ENCODE measurements at regions not wholly inside any gene's neighbourhood (a gene's known extent, or its start where the extent isn't known, plus 50 kb on each side); places are given as distances from the start of the nearest gene placed in this dataset.

DNA sequence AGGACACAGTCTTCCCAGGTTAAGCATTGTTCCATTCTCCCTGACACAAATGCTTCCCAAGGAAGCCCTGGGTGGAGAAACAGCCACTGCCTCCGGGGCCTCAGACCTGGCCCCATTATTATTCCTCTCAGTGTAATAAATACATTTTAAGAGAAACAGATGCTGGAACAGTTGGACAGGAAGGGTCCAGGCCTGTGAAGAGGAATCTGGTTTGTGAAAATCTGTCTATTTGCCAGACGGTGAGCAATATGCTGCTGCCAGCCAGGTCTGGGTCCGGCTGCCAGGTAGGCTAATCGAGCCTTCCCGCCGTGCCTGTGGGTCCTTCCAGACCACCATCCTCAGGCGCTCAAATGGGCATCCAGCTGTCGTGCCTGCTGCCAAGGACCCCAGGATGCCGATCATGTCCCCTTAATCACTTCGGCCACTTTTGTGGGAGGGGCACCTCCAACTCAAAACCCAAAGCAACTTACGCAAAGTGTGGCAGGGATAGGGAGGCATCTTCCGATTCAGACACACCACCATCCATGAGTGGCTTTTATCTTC is 528.4 kb downstream of the MIAT start:
- Histone ChIP-seq H3K4me3 (ENCODE audit: low read length in 2 of 2) (no peak overlapping the region), H3K4me1 (ENCODE audit: insufficient read depth, low read length) (no peaks in the 10 kb centered on the region), H3K27ac (ENCODE audit: low read depth, low read length) (no peak overlapping the region), H3K36me3 (ENCODE audit: insufficient read depth, low read length) (no peaks in the 10 kb centered on the region), H3K9me3 (ENCODE audit: control insufficient read depth in 1 of 2, low read length in 2 of 2) (no peaks in the 10 kb centered on the region), H3K27me3 (ENCODE audit: insufficient read depth, low read length) (no peaks in the 10 kb centered on the region)
- DNase-seq: no peak
- Mint-ChIP-seq H3K36me3 (no peaks in the 10 kb centered on the region), H3K27me3 (peaks cover 2 to 3% of the 10 kb centered on the region in 2 donors), H3K4me1 (no peaks in the 10 kb centered on the region), H3K9me3 (peaks cover 0 to 9% (median 5%) of the 10 kb centered on the region in 8 donors), H3K4me3 (no peak overlapping the region), H3K27ac (no peak overlapping the region)
- ChIA-PET CTCF (ENCODE audit: partially characterized antibody) (no interaction called here), POLR2A (ENCODE audit: partially characterized antibody) (no interaction called here)
- intact Hi-C loops (cut with micrococcal nuclease): no loop called here

DNA sequence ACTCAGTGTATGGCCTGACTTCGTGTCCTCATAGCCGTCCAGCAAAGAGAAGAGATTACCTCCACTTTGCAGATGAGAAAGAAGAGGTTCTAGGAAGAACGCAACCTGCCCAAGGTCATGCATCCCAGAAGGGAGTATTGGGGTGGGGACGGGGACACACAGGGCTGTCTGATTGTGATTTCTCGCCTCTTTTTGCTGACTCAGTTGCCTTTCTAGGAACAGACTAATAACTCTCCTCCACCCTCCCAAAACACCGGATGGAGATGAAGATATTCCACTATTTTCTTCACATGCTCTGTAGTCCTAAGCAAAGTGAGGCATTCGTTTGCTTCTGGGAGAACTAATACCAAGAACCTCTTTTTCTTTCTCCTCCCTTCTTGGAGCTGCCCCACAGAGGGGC is 529.3 kb downstream of the MIAT start:
- no peak overlapping the region for H3K27ac Mint-ChIP-seq
- peaks cover 0 to 15% (median 10%) of the 10 kb centered on the region in 8 donors for H3K9me3 Mint-ChIP-seq
- no peak overlapping the region for H3K4me3 Mint-ChIP-seq
- H3K4me1 ChIP-seq (ENCODE audit: insufficient read depth, low read length): no peaks in the 10 kb centered on the region
- intact Hi-C loops (cut with micrococcal nuclease): no loop called here
- ChIA-PET POLR2A (ENCODE audit: partially characterized antibody) (no interaction called here), CTCF (ENCODE audit: partially characterized antibody) (no interaction called here)
- peaks cover 2 to 3% of the 10 kb centered on the region in 2 donors for H3K27me3 Mint-ChIP-seq
- H3K27me3 ChIP-seq (ENCODE audit: insufficient read depth, low read length): no peaks in the 10 kb centered on the region
- peaks cover 0 to 2% of the 10 kb centered on the region in 2 donors for H3K36me3 Mint-ChIP-seq
- no peaks in the 10 kb centered on the region for H3K9me3 ChIP-seq (ENCODE audit: control insufficient read depth in 1 of 2, low read length in 2 of 2)
- H3K36me3 ChIP-seq (ENCODE audit: insufficient read depth, low read length): no peaks in the 10 kb centered on the region
- no peaks in the 10 kb centered on the region for H3K4me1 Mint-ChIP-seq
- H3K4me3 ChIP-seq (ENCODE audit: low read length in 2 of 2): no peak overlapping the region
- H3K27ac ChIP-seq (ENCODE audit: low read depth, low read length): no peak overlapping the region
- DNase-seq: no peak

DNA sequence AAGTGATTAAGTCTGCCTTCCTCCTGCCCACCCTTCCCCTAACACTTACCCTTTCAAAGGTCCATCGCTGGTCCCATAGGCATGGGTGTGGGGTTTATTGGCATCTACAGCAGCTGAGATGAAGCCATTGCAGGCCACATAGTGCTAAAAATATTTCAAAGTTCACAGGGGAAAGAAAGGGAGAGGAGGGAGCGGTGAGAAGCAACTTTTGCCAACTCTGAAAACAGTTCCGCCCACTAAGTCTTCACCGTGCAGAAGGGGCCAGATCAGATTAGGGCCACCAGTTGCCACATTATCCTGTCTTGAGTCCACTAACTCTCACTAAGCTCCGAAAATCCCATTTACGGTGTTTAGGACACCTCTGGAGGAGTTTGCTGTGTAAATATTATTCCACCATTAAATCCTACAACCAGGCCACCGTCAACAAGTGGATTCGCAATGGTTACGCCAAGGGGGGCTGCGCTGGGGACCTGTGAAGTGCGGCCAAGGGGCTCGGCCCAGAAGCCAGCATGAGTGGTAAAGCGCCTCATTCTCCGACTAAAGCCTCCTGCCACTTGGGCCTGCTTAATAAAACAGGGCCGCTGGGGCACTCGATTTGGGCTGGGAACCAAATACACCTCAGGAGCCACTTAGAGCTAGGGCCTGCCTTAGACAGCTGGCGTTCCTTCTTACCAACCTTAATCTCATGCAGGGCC is 534.9 kb downstream of the MIAT start:
- no peak overlapping the region for H3K4me3 Mint-ChIP-seq
- peaks cover 0 to 2% of the 10 kb centered on the region in 2 donors for H3K36me3 Mint-ChIP-seq
- Histone ChIP-seq H3K9me3 (ENCODE audit: control insufficient read depth in 1 of 2, low read length in 2 of 2) (no peaks in the 10 kb centered on the region), H3K27me3 (ENCODE audit: insufficient read depth, low read length) (no peaks in the 10 kb centered on the region), H3K36me3 (ENCODE audit: insufficient read depth, low read length) (no peaks in the 10 kb centered on the region), H3K27ac (ENCODE audit: low read depth, low read length) (no peak overlapping the region), H3K4me3 (ENCODE audit: low read length in 2 of 2) (no peak overlapping the region), H3K4me1 (ENCODE audit: insufficient read depth, low read length) (no peaks in the 10 kb centered on the region)
- H3K4me1 Mint-ChIP-seq: no peaks in the 10 kb centered on the region
- no peak overlapping the region for H3K27ac Mint-ChIP-seq
- H3K9me3 Mint-ChIP-seq: peaks cover 2 to 18% (median 14%) of the 10 kb centered on the region in 8 donors
- DNase-seq: no peak
- peaks cover 5 to 7% of the 10 kb centered on the region in 2 donors for H3K27me3 Mint-ChIP-seq
- intact Hi-C loops (cut with micrococcal nuclease): no loop called here
- ChIA-PET CTCF (ENCODE audit: partially characterized antibody) (no interaction called here), POLR2A (ENCODE audit: partially characterized antibody) (no interaction called here)

DNA sequence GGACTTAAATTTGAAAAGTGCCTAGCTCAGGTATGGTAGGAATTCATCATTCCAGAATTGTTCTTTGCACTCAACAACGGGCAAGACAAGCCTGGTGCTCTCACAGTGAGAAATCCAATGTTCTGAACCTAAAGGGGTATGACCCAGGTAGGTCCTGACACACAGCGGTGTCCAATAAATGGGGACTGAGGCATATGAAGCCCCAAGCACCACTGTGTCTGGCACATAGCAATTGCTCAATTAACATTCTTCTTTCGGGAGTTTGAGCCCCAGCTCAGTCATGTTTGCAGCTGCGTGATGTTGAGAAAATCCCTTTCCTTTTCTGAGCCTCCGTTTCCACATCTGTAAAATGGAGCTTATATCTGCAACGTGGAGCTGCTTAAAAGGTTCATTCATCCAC is 535.8 kb downstream of the MIAT start:
- DNase-seq: no peak
- H3K36me3 Mint-ChIP-seq: peaks cover 0 to 2% of the 10 kb centered on the region in 2 donors
- H3K4me1 ChIP-seq (ENCODE audit: insufficient read depth, low read length): no peaks in the 10 kb centered on the region
- no peak overlapping the region for H3K4me3 Mint-ChIP-seq
- H3K27ac Mint-ChIP-seq: no peak overlapping the region
- no peaks in the 10 kb centered on the region for H3K36me3 ChIP-seq (ENCODE audit: insufficient read depth, low read length)
- ChIA-PET POLR2A (ENCODE audit: partially characterized antibody) (no interaction called here), CTCF (ENCODE audit: partially characterized antibody) (no interaction called here)
- intact Hi-C loops (cut with micrococcal nuclease): no loop called here
- peaks cover 2 to 24% (median 14%) of the 10 kb centered on the region in 8 donors for H3K9me3 Mint-ChIP-seq
- no peak overlapping the region for H3K27ac ChIP-seq (ENCODE audit: low read depth, low read length)
- no peaks in the 10 kb centered on the region for H3K4me1 Mint-ChIP-seq
- H3K4me3 ChIP-seq (ENCODE audit: low read length in 2 of 2): no peak overlapping the region
- no peaks in the 10 kb centered on the region for H3K27me3 ChIP-seq (ENCODE audit: insufficient read depth, low read length)
- no peaks in the 10 kb centered on the region for H3K9me3 ChIP-seq (ENCODE audit: control insufficient read depth in 1 of 2, low read length in 2 of 2)
- H3K27me3 Mint-ChIP-seq: peaks cover 5 to 10% of the 10 kb centered on the region in 2 donors

DNA sequence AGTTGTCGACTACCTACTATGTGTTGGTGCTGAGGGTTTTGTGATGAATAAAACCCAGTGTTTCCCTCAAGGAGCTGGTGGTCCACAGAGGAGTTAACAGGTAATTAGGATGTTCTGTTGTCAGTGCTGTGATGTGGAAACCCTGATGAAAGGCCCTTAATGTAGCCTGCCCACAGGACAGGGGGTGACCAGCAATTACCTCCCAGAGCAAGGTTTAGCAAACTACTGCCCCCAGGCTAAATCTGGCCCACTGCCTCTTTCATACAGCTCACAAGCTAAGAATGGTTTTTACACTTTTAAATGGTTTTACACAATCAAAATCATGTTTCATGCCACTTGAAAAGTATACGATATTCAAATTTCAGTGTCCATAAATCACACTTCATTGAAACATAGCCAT is 536.2 kb downstream of the MIAT start:
- peaks cover 7 to 10% of the 10 kb centered on the region in 2 donors for H3K27me3 Mint-ChIP-seq
- H3K4me1 ChIP-seq (ENCODE audit: insufficient read depth, low read length): no peaks in the 10 kb centered on the region
- no peaks in the 10 kb centered on the region for H3K36me3 ChIP-seq (ENCODE audit: insufficient read depth, low read length)
- ChIA-PET POLR2A (ENCODE audit: partially characterized antibody) (no interaction called here), CTCF (ENCODE audit: partially characterized antibody) (no interaction called here)
- no peak for DNase-seq
- H3K27ac ChIP-seq (ENCODE audit: low read depth, low read length): no peak overlapping the region
- H3K9me3 Mint-ChIP-seq: peaks cover 2 to 24% (median 14%) of the 10 kb centered on the region in 8 donors
- no peaks in the 10 kb centered on the region for H3K9me3 ChIP-seq (ENCODE audit: control insufficient read depth in 1 of 2, low read length in 2 of 2)
- intact Hi-C loops (cut with micrococcal nuclease): no loop called here
- no peaks in the 10 kb centered on the region for H3K4me1 Mint-ChIP-seq
- H3K4me3 ChIP-seq (ENCODE audit: low read length in 2 of 2): no peak overlapping the region
- H3K4me3 Mint-ChIP-seq: no peak overlapping the region
- H3K27me3 ChIP-seq (ENCODE audit: insufficient read depth, low read length): no peaks in the 10 kb centered on the region
- H3K27ac Mint-ChIP-seq: no peak overlapping the region
- H3K36me3 Mint-ChIP-seq: peaks cover 0 to 2% of the 10 kb centered on the region in 2 donors

DNA sequence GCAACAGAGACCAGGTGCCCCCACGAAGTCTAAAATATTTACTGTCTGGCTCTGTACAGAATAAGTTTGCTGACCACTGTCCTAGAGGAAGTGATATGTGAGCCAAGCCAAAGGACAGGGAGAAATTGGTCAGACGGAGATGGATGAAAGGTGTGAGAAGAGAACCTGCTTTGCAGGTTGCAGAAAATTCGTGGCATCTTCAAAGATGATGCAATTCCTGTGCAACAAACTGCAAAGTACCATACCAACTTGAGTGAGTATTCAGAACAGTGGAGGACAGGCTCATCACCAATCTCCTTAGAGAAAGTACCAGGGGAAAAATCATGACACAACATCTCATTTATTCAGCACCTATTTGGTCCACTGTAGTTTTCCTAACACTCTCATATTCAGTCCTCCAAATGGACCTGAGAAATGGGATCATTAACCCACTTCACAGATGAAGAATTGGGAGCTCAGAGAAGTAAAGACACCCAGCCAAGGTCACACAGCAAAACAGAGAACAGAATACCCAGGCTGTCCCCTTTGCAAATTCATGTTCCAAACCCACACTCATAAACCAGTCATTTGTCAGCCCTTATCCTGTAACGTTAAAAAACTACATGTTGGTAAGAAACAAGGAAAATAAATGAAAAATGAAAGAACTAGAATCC is 536.8 kb downstream of the MIAT start:
- Histone ChIP-seq H3K4me3 (ENCODE audit: low read length in 2 of 2) (no peak overlapping the region), H3K27ac (ENCODE audit: low read depth, low read length) (no peak overlapping the region), H3K27me3 (ENCODE audit: insufficient read depth, low read length) (no peaks in the 10 kb centered on the region), H3K9me3 (ENCODE audit: control insufficient read depth in 1 of 2, low read length in 2 of 2) (no peaks in the 10 kb centered on the region), H3K4me1 (ENCODE audit: insufficient read depth, low read length) (no peaks in the 10 kb centered on the region), H3K36me3 (ENCODE audit: insufficient read depth, low read length) (no peaks in the 10 kb centered on the region)
- intact Hi-C loops (cut with micrococcal nuclease): no loop called here
- peaks cover 2 to 24% (median 14%) of the 10 kb centered on the region in 8 donors for H3K9me3 Mint-ChIP-seq
- ChIA-PET POLR2A (ENCODE audit: partially characterized antibody) (no interaction called here), CTCF (ENCODE audit: partially characterized antibody) (no interaction called here)
- peaks cover 5 to 10% of the 10 kb centered on the region in 2 donors for H3K27me3 Mint-ChIP-seq
- H3K27ac Mint-ChIP-seq: no peak overlapping the region
- H3K36me3 Mint-ChIP-seq: peaks cover 0 to 2% of the 10 kb centered on the region in 2 donors
- peak overlapping the region in 1 of 8 donors; percentile 60 for H3K4me3 Mint-ChIP-seq
- DNase-seq: no peak
- no peaks in the 10 kb centered on the region for H3K4me1 Mint-ChIP-seq

DNA sequence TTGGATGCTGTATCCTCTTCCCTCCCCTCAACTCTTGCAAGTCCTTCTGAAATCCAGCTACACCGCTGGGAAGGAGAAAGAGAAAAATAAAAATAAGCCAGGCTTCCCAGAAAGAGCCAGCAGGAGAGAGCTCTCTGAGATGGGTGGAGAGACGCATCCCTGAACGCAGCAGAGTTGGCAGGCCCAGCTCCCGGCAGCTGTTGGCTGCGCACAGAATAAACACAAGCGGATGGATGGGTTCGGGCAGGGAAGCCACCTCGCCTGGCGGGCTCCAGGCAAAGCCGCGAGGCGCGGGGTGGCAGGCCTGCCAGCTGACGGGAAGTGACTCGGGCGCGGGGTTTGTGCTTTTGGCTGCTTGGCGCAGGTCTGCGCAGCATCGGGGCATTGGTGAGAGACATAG is 537.7 kb downstream of the MIAT start:
- Histone ChIP-seq H3K4me1 (ENCODE audit: insufficient read depth, low read length) (no peaks in the 10 kb centered on the region), H3K4me3 (ENCODE audit: low read length in 2 of 2) (no peak overlapping the region), H3K9me3 (ENCODE audit: control insufficient read depth in 1 of 2, low read length in 2 of 2) (no peaks in the 10 kb centered on the region), H3K27me3 (ENCODE audit: insufficient read depth, low read length) (no peaks in the 10 kb centered on the region), H3K27ac (ENCODE audit: low read depth, low read length) (no peak overlapping the region), H3K36me3 (ENCODE audit: insufficient read depth, low read length) (no peaks in the 10 kb centered on the region)
- H3K4me3 Mint-ChIP-seq: no peak overlapping the region
- H3K36me3 Mint-ChIP-seq: peaks cover 0 to 2% of the 10 kb centered on the region in 2 donors
- H3K9me3 Mint-ChIP-seq: peaks cover 2 to 21% (median 13%) of the 10 kb centered on the region in 8 donors
- no peaks in the 10 kb centered on the region for H3K4me1 Mint-ChIP-seq
- H3K27ac Mint-ChIP-seq: no peak overlapping the region
- ChIA-PET CTCF (ENCODE audit: partially characterized antibody) (no interaction called here), POLR2A (ENCODE audit: partially characterized antibody) (no interaction called here)
- peaks cover 4 to 7% of the 10 kb centered on the region in 2 donors for H3K27me3 Mint-ChIP-seq
- DNase-seq: no peak
- intact Hi-C loops (cut with micrococcal nuclease): no loop called here

Data from CD4-positive, alpha-beta memory T cell (primary cell).